Upper lobe of right lung (tissue), 1 donor: ENCODE measurements at regions not wholly inside any gene's neighbourhood (a gene's known extent, or its start where the extent isn't known, plus 50 kb on each side); places are given as distances from the start of the nearest gene placed in this dataset.

Experiments used
- ATAC-seq: fragments of 200-7000 bp; cut with Tn5 transposase; one replicate; pipeline ENCODE4 v1.9.1; 2020; ENCODE audit warnings: mild to moderate bottlenecking, moderate library complexity
- DNase-seq: peaks from one replicate; pipeline ENCODE4 v3.0.0-alpha.2; 2020
- H3K27ac ChIP-seq: fragments of 200-600 bp; one replicate; pipeline ENCODE4 v1.8.0; 2022
- H3K27me3 ChIP-seq: fragments of 200-600 bp; one replicate; pipeline ENCODE4 v1.8.0; 2022; ENCODE audit warnings: mild to moderate bottlenecking
- H3K36me3 ChIP-seq: fragments of 200-600 bp; one replicate; pipeline ENCODE4 v1.8.0; 2022
- H3K4me1 ChIP-seq: fragments of 200-600 bp; one replicate; pipeline ENCODE4 v1.8.0; 2022
- H3K4me3 ChIP-seq: fragments of 200-600 bp; one replicate; pipeline ENCODE4 v1.8.0; 2022; ENCODE audit warnings: mild to moderate bottlenecking
- H3K9me3 ChIP-seq: fragments of 200-600 bp; one replicate; pipeline ENCODE4 v1.8.0; 2022
- CTCF ChIP-seq: fragments of 200-600 bp; IDR thresholded peaks from one replicate; pipeline ENCODE4 v1.8.0; 2022; ENCODE audit warnings: antibody characterized with exemption
- intact Hi-C: fragments of 100-400 bp; cut with DNase I; formaldehyde crosslinking; loops from one replicate; pipeline ENCODE4 v1.11.0; 2022
- donor health status: DM: no; HTN: yes; CAD: no; lungs with severe emphysema.

- TF ChIP-seq CTCF: no peak
- Histone ChIP-seq H3K36me3 (no peaks in the 10 kb centered on the region), H3K4me1 (no peaks in the 10 kb centered on the region), H3K4me3 (no peak overlapping the region), H3K9me3 (peaks cover 6% of the 10 kb centered on the region), H3K27ac (no peak overlapping the region), H3K27me3 (no peaks in the 10 kb centered on the region)
- intact Hi-C loops: no loop called here
- DNase-seq: no peak
- no peak for ATAC-seq
Measured at GRCh38 chr7:33697616-33698015, 207.7 kb upstream of the BMPER start.

DNA sequence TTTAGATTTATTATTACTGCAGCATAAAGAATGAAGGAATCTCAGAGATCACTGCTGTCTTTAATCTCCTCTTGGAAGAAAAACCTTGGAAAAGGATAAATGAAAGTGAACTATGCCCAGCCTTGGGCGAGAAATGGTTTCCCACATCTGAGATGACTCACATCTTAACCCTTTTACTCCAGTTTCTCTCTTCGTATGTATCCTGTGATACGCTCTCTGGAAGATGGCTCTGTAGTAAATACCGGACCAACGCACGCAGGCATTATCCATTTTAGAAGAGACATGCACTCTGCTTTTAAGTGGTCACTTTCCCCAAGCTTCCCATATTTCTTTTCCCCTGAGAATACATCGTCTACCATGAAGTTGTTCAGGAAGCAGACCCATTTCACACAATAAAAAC lies 207.3 kb upstream of the BMPER start:
- Histone ChIP-seq H3K27ac (no peak overlapping the region), H3K4me1 (no peaks in the 10 kb centered on the region), H3K4me3 (no peak overlapping the region), H3K9me3 (peaks cover 6% of the 10 kb centered on the region), H3K36me3 (no peaks in the 10 kb centered on the region), H3K27me3 (no peaks in the 10 kb centered on the region)
- intact Hi-C loops: no loop called here
- no peak for TF ChIP-seq CTCF
- DNase-seq (no peak), ATAC-seq (no peak)

- intact Hi-C loops: no loop called here
- H3K4me1 ChIP-seq: no peaks in the 10 kb centered on the region
- ATAC-seq: no peak
Measured at GRCh38 chr7:33698692-33699128, 206.6 kb upstream of the BMPER start.

GRCh38 chr7:33700001-33700899 lies 205.1 kb upstream of the BMPER start:
- no peak overlapping the region for H3K27ac ChIP-seq
- no peaks in the 10 kb centered on the region for H3K36me3 ChIP-seq
- DNase-seq: no peak
- intact Hi-C loops: no loop called here
- no peak for TF ChIP-seq CTCF
- H3K4me3 ChIP-seq: no peak overlapping the region
- ATAC-seq: no peak
- peaks cover 6% of the 10 kb centered on the region for H3K9me3 ChIP-seq
- no peaks in the 10 kb centered on the region for H3K27me3 ChIP-seq
- no peaks in the 10 kb centered on the region for H3K4me1 ChIP-seq

More at GRCh38 chr7:33698692-33699128, 206.6 kb upstream of the BMPER start:
- Histone ChIP-seq H3K9me3 (peaks cover 6% of the 10 kb centered on the region), H3K27me3 (no peaks in the 10 kb centered on the region), H3K4me3 (no peak overlapping the region), H3K27ac (no peak overlapping the region), H3K36me3 (no peaks in the 10 kb centered on the region)
- TF ChIP-seq CTCF: no peak
- DNase-seq: no peak

- intact Hi-C loops: no loop called here
- ATAC-seq: no peak
Measured at GRCh38 chr7:33701189-33701740, 204.1 kb upstream of the BMPER start.

More at GRCh38 chr7:33701189-33701740, 204.1 kb upstream of the BMPER start:
- no peak for DNase-seq
- H3K36me3 ChIP-seq: no peaks in the 10 kb centered on the region
- H3K4me1 ChIP-seq: no peaks in the 10 kb centered on the region
- no peak overlapping the region for H3K27ac ChIP-seq
- no peak overlapping the region for H3K4me3 ChIP-seq
- H3K9me3 ChIP-seq: peaks cover 6% of the 10 kb centered on the region
- no peaks in the 10 kb centered on the region for H3K27me3 ChIP-seq
- TF ChIP-seq CTCF: no peak
